Parathyroid adenoma (tissue), 2 donors: ENCODE measurements at regions not wholly inside any gene's neighbourhood (a gene's known extent, or its start where the extent isn't known, plus 50 kb on each side); places are given as distances from the start of the nearest gene placed in this dataset.
"Not testable (repeated sequence)": the region's sequence is repeated elsewhere in the genome, so short reads cannot be mapped to it uniquely, and the experiment has no call there.

ENCODE experiments used
- H2AFZ ChIP-seq: fragments of 300-600 bp; sonication (generic); one replicate; pipeline ENCODE4 v1.7.0; 2017; ENCODE audit warnings: antibody characterized with exemption, mild to moderate bottlenecking
- H3K27ac ChIP-seq: fragments of 300-600 bp; sonication (generic); one replicate; pipeline ENCODE4 v1.7.0; 2017
- H3K27me3 ChIP-seq: fragments of 300-600 bp; sonication (generic); one replicate; pipeline ENCODE4 v1.7.0; 2017; ENCODE audit warnings: low read length; ENCODE audit not compliant: control insufficient read depth, insufficient read depth
- H3K36me3 ChIP-seq: fragments of 300-600 bp; sonication (generic); one replicate; pipeline ENCODE4 v1.7.0; 2017; ENCODE audit warnings: low read length; ENCODE audit not compliant: control insufficient read depth, insufficient read depth
- H3K4me1 ChIP-seq: fragments of 300-600 bp; sonication (generic); one replicate; pipeline ENCODE4 v1.7.0; 2017; ENCODE audit warnings: control low read depth
- H3K4me2 ChIP-seq: fragments of 300-600 bp; sonication (generic); one replicate; pipeline ENCODE4 v1.7.0; 2017; ENCODE audit warnings: low read length
- H3K4me3 ChIP-seq: fragments of 300-600 bp; sonication (generic); one replicate; pipeline ENCODE4 v1.7.0; 2017; ENCODE audit warnings: low read depth, low read length
- H3K79me2 ChIP-seq: fragments of 300-600 bp; sonication (generic); one replicate; pipeline ENCODE4 v1.7.0; 2017; ENCODE audit warnings: control low read depth
- H3K9ac ChIP-seq: fragments of 300-600 bp; sonication (generic); one replicate; pipeline ENCODE4 v1.7.0; 2017; ENCODE audit warnings: mild to moderate bottlenecking
- H3K9me3 ChIP-seq: fragments of 300-600 bp; sonication (generic); one replicate; pipeline ENCODE4 v1.7.0; 2017; ENCODE audit warnings: low read length; ENCODE audit not compliant: control insufficient read depth
- TF ChIP-seq, protein P1 (sequence below): fragments of 300-600 bp; sonication (generic); IDR thresholded peaks from one replicate; pipeline ENCODE4 v1.7.0; 2017; ENCODE audit warnings: antibody characterized with exemption, mild to moderate bottlenecking
- donor health status: primary hyperparathyroidism.

DNA sequence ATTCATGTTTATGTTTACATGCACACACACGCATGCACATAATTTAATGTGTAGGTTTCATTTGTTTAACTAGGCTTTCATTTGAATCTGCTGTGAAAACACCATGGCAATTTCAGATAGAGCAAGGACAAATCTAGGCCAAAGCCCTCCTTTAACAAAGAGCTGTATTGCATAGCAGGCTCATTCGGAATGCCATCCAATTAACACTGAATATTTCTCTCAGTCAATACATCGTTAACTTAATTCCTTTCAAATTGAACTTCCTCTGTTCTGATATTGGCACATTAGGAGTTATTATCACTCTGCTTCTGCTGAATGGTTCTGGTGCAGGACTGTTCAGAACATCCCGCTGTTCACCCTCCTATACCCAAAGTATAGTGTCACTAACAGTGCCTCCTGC, 435.1 kb upstream of the CDH20 start:
- no peak overlapping the region for H3K4me2 ChIP-seq
- no peaks in the 10 kb centered on the region for H3K27me3 ChIP-seq
- no peaks in the 10 kb centered on the region for H3K9me3 ChIP-seq
- no peak overlapping the region for H3K9ac ChIP-seq
- no peak overlapping the region for H2AFZ ChIP-seq
- no peak overlapping the region for H3K27ac ChIP-seq
- no peaks in the 10 kb centered on the region for H3K79me2 ChIP-seq
- TF ChIP-seq, protein P1, sequence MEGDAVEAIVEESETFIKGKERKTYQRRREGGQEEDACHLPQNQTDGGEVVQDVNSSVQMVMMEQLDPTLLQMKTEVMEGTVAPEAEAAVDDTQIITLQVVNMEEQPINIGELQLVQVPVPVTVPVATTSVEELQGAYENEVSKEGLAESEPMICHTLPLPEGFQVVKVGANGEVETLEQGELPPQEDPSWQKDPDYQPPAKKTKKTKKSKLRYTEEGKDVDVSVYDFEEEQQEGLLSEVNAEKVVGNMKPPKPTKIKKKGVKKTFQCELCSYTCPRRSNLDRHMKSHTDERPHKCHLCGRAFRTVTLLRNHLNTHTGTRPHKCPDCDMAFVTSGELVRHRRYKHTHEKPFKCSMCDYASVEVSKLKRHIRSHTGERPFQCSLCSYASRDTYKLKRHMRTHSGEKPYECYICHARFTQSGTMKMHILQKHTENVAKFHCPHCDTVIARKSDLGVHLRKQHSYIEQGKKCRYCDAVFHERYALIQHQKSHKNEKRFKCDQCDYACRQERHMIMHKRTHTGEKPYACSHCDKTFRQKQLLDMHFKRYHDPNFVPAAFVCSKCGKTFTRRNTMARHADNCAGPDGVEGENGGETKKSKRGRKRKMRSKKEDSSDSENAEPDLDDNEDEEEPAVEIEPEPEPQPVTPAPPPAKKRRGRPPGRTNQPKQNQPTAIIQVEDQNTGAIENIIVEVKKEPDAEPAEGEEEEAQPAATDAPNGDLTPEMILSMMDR, result no peak
- no peaks in the 10 kb centered on the region for H3K36me3 ChIP-seq
- H3K4me1 ChIP-seq, result no peaks in the 10 kb centered on the region
- H3K4me3 ChIP-seq, result no peak overlapping the region

DNA sequence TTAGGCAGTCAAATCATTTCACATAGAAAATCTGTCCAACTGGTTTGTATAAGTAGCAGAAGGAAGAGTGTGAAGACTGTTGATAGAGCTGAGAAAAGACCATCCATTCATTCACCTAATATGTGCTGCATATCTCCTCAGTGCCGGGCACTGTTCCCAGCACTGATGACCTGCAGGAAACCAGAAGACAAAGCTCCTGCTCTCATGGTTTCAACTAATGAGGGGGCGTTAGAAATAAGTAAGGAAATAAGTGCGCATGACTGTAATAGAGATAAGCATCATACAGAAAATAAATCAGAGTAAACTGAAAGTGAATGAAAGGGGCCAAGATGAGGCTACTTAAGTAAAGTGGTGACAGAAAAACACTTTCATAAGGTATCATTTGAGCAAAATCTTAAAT, 427.5 kb upstream of the CDH20 start:
- Histone ChIP-seq H3K79me2 (no peaks in the 10 kb centered on the region), H3K4me1 (no peaks in the 10 kb centered on the region), H3K4me2 (no peak overlapping the region), H3K9me3 (no peaks in the 10 kb centered on the region), H2AFZ (no peak overlapping the region), H3K9ac (no peak overlapping the region), H3K36me3 (no peaks in the 10 kb centered on the region), H3K27ac (no peak overlapping the region), H3K27me3 (no peaks in the 10 kb centered on the region), H3K4me3 (no peak overlapping the region)
- TF ChIP-seq, protein P1, result no peak

DNA sequence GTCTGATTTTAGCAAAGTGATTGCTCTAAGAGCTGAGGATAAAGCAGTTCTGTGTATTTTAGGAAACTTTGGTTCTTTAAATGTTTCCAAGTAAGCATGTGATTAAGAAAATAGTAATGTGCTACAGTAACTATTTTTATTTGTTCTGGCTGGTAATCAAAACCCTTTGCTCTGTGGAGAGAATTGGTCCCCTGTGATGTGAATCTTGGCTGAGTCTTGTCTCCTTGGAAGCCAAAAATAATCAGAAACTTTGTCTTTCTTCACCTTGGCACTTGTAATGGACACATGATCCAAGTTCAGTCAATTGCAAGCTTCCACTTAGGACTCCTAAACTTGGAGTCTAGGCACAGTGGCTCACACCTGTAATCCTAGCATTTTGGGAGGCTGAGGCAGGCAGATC, 422.7 kb upstream of the CDH20 start:
- H3K4me2 ChIP-seq, result no peak overlapping the region
- H3K4me1 ChIP-seq, result no peaks in the 10 kb centered on the region
- H3K4me3 ChIP-seq, result no peak overlapping the region
- no peak overlapping the region for H2AFZ ChIP-seq
- no peaks in the 10 kb centered on the region for H3K79me2 ChIP-seq
- TF ChIP-seq, protein P1, result no peak
- H3K9me3 ChIP-seq, result no peaks in the 10 kb centered on the region
- H3K9ac ChIP-seq, result no peak overlapping the region
- no peaks in the 10 kb centered on the region for H3K27me3 ChIP-seq
- H3K27ac ChIP-seq, result no peak overlapping the region
- H3K36me3 ChIP-seq, result no peaks in the 10 kb centered on the region

- TF ChIP-seq, protein P1, result no peak
- Histone ChIP-seq H3K79me2 (no peaks in the 10 kb centered on the region), H3K4me2 (no peak overlapping the region), H3K4me3 (no peak overlapping the region), H2AFZ (no peak overlapping the region), H3K9me3 (no peaks in the 10 kb centered on the region), H3K9ac (no peak overlapping the region), H3K27me3 (no peaks in the 10 kb centered on the region), H3K36me3 (no peaks in the 10 kb centered on the region), H3K27ac (no peak overlapping the region), H3K4me1 (no peaks in the 10 kb centered on the region)
These were observed 421.7 kb upstream of the CDH20 start for GRCh38 chr18:60911504-60911903.

GRCh38 chr18:60915160-60915559, 418.1 kb upstream of the CDH20 start:
- no peaks in the 10 kb centered on the region for H3K9me3 ChIP-seq
- no peak overlapping the region for H3K4me2 ChIP-seq
- H3K27me3 ChIP-seq, result no peaks in the 10 kb centered on the region
- H3K4me1 ChIP-seq, result no peaks in the 10 kb centered on the region
- H2AFZ ChIP-seq, result no peak overlapping the region
- no peak overlapping the region for H3K4me3 ChIP-seq
- no peak overlapping the region for H3K27ac ChIP-seq
- no peaks in the 10 kb centered on the region for H3K36me3 ChIP-seq
- TF ChIP-seq, protein P1, result no peak
- H3K9ac ChIP-seq, result no peak overlapping the region
- H3K79me2 ChIP-seq, result no peaks in the 10 kb centered on the region

GRCh38 chr18:60918862-60919261, 414.4 kb upstream of the CDH20 start:
- not testable (repeated sequence) for H3K9ac ChIP-seq, H3K36me3 ChIP-seq, H3K27ac ChIP-seq, H3K4me3 ChIP-seq, H3K27me3 ChIP-seq, H3K79me2 ChIP-seq, H2AFZ ChIP-seq, H3K4me2 ChIP-seq, H3K4me1 ChIP-seq, H3K9me3 ChIP-seq
